ENCODE measurements at regions not wholly inside any gene's neighbourhood (a gene's known extent, or its start where the extent isn't known, plus 50 kb on each side); places are given as distances from the start of the nearest gene placed in this dataset.

DNA sequence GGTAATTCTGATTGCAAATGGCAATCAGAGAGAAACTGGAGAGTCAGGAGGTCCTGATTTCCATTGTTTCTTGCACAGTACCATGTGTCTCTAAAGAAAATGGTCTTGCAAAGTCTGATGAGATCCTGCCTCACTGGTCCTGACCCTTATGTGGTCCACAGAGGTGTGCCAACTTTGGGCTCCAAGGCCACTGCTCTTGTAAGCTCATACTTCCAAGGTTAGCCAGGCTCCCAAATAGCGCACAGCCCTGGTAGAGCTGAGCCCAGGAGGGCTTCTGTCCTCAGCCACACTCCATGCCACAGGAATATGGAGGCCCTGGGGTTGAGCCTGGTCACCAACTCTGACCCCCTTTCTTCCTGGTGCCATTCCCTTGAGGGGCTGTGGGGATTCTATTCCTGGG, 80.7 kb downstream of the SDC1 start:
- no peaks in the 10 kb centered on the region for H3K36me3 ChIP-seq (replicated peaks; ENCODE audit: low read depth, low read length)
- H3K4me3 ChIP-seq (ENCODE audit: low read length): no peak overlapping the region
- no peak overlapping the region for H2AFZ ChIP-seq (ENCODE audit: low read depth, low read length)
- TF ChIP-seq, protein P1, sequence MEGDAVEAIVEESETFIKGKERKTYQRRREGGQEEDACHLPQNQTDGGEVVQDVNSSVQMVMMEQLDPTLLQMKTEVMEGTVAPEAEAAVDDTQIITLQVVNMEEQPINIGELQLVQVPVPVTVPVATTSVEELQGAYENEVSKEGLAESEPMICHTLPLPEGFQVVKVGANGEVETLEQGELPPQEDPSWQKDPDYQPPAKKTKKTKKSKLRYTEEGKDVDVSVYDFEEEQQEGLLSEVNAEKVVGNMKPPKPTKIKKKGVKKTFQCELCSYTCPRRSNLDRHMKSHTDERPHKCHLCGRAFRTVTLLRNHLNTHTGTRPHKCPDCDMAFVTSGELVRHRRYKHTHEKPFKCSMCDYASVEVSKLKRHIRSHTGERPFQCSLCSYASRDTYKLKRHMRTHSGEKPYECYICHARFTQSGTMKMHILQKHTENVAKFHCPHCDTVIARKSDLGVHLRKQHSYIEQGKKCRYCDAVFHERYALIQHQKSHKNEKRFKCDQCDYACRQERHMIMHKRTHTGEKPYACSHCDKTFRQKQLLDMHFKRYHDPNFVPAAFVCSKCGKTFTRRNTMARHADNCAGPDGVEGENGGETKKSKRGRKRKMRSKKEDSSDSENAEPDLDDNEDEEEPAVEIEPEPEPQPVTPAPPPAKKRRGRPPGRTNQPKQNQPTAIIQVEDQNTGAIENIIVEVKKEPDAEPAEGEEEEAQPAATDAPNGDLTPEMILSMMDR (IDR thresholded peaks at IDR 0.05; ENCODE audit: low read depth, low read length): no peak
- TF ChIP-seq EZH2phosphoT487 (IDR thresholded peaks at IDR 0.05; ENCODE audit: low read depth): no peak
- H3K4me2 ChIP-seq (ENCODE audit: low read length): no peak overlapping the region
- H3K27ac ChIP-seq (ENCODE audit: low read length): no peak overlapping the region
- no peaks in the 10 kb centered on the region for H3K79me2 ChIP-seq (ENCODE audit: low read length)
- H3K4me1 ChIP-seq (ENCODE audit: low read length): peaks cover 28% of the 10 kb centered on the region
- H4K20me1 ChIP-seq (ENCODE audit: insufficient read depth, low read length): no peaks in the 10 kb centered on the region
- peaks cover 48% of the 10 kb centered on the region for H3K27me3 ChIP-seq (ENCODE audit: low read depth, low read length)
- no peak overlapping the region for H3K9ac ChIP-seq (ENCODE audit: low read length)
- no peaks in the 10 kb centered on the region for H3K9me3 ChIP-seq (ENCODE audit: insufficient read depth, low read length)

DNA sequence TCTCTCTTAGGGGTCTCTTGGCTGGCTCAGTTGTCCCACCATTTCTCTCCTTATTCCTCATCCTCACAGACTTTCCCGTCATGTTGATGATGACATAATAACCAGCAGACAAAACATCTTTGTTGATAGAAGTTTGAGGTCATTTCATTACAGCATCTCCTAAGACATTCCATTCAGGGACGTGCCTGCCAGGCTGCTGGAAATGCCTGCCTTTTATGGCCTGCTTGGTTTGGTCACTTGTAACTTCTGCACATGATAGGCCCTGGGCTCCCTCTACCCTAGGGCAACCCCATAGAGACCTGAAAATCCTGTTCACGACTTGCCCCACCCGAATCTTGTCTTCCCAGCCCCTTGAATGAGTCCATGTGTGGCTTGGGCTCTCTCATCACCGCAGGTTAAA, 81.7 kb downstream of the SDC1 start:
- Histone ChIP-seq H3K36me3 (replicated peaks; ENCODE audit: low read depth, low read length) (no peaks in the 10 kb centered on the region), H4K20me1 (ENCODE audit: insufficient read depth, low read length) (no peaks in the 10 kb centered on the region), H2AFZ (ENCODE audit: low read depth, low read length) (no peak overlapping the region), H3K27ac (ENCODE audit: low read length) (no peak overlapping the region), H3K79me2 (ENCODE audit: low read length) (no peaks in the 10 kb centered on the region), H3K9me3 (ENCODE audit: insufficient read depth, low read length) (no peaks in the 10 kb centered on the region), H3K27me3 (ENCODE audit: low read depth, low read length) (peaks cover 42% of the 10 kb centered on the region), H3K4me3 (ENCODE audit: low read length) (no peak overlapping the region), H3K4me1 (ENCODE audit: low read length) (peaks cover 22% of the 10 kb centered on the region), H3K4me2 (ENCODE audit: low read length) (no peak overlapping the region), H3K9ac (ENCODE audit: low read length) (no peak overlapping the region)
- TF ChIP-seq, protein P1 (IDR thresholded peaks at IDR 0.05; ENCODE audit: low read depth, low read length): no peak
- TF ChIP-seq EZH2phosphoT487 (IDR thresholded peaks at IDR 0.05; ENCODE audit: low read depth): no peak

DNA sequence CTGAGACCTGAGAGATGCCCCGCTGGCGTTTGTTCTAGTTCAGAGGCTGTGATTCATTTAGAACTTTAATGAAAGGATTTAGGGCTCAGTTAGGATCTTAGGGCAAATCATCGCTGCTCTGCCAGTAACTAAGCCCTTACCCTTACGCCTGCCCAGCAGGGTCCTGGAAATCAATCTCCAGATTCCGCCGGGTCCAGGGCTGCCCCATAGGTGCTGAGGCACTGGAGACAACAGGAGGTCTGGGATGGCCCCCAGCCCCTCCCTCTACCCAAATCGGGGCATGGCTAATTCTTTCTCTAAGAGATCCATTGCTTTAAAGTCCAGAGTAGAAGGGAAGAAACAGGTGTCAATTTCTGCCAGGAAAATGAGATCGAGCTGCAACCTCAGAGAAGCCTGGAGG, 83.1 kb downstream of the SDC1 start:
- Histone ChIP-seq H3K27me3 (ENCODE audit: low read depth, low read length) (peaks cover 31% of the 10 kb centered on the region), H3K36me3 (replicated peaks; ENCODE audit: low read depth, low read length) (no peaks in the 10 kb centered on the region), H3K9me3 (ENCODE audit: insufficient read depth, low read length) (no peaks in the 10 kb centered on the region), H2AFZ (ENCODE audit: low read depth, low read length) (no peak overlapping the region), H3K9ac (ENCODE audit: low read length) (no peak overlapping the region), H3K4me2 (ENCODE audit: low read length) (no peak overlapping the region), H3K27ac (ENCODE audit: low read length) (no peak overlapping the region), H4K20me1 (ENCODE audit: insufficient read depth, low read length) (no peaks in the 10 kb centered on the region), H3K4me3 (ENCODE audit: low read length) (no peak overlapping the region), H3K79me2 (ENCODE audit: low read length) (no peaks in the 10 kb centered on the region), H3K4me1 (ENCODE audit: low read length) (peaks cover 22% of the 10 kb centered on the region)
- TF ChIP-seq EZH2phosphoT487 (IDR thresholded peaks at IDR 0.05; ENCODE audit: low read depth): no peak
- TF ChIP-seq, protein P1 (IDR thresholded peaks at IDR 0.05; ENCODE audit: low read depth, low read length): no peak

- Histone ChIP-seq H2AFZ (ENCODE audit: low read depth, low read length) (no peak overlapping the region), H4K20me1 (ENCODE audit: insufficient read depth, low read length) (no peaks in the 10 kb centered on the region), H3K27me3 (ENCODE audit: low read depth, low read length) (peaks cover 27% of the 10 kb centered on the region), H3K27ac (ENCODE audit: low read length) (no peak overlapping the region), H3K4me1 (ENCODE audit: low read length) (peaks cover 17% of the 10 kb centered on the region), H3K4me2 (ENCODE audit: low read length) (no peak overlapping the region), H3K9ac (ENCODE audit: low read length) (no peak overlapping the region), H3K9me3 (ENCODE audit: insufficient read depth, low read length) (no peaks in the 10 kb centered on the region), H3K79me2 (ENCODE audit: low read length) (no peaks in the 10 kb centered on the region), H3K4me3 (ENCODE audit: low read length) (no peak overlapping the region), H3K36me3 (replicated peaks; ENCODE audit: low read depth, low read length) (no peaks in the 10 kb centered on the region)
- TF ChIP-seq, protein P1 (IDR thresholded peaks at IDR 0.05; ENCODE audit: low read depth, low read length): no peak
- TF ChIP-seq EZH2phosphoT487 (IDR thresholded peaks at IDR 0.05; ENCODE audit: low read depth): no peak
These were observed 83.7 kb downstream of the SDC1 start for GRCh38 chr2:20141056-20141762.

Measured in OCI-LY3 (cell line).